Activated B cell treated with CpG ODN at 0.5 μM for 24 hours (primary cell): ENCODE measurements at regions not wholly inside any gene's neighbourhood (a gene's known extent, or its start where the extent isn't known, plus 50 kb on each side); places are given as distances from the start of the nearest gene placed in this dataset.

Experiments used
- ATAC-seq: fragments of 200-7000 bp; cut with Tn5 transposase; one replicate; pipeline ENCODE4 v1.10.0; 2021; ENCODE audit warnings: low read depth, mild to moderate bottlenecking, moderate library complexity
- CTCF ChIA-PET: fragments of 350-600 bp; sonication (Branson Sonifier 250); formaldehyde crosslinking; loops from one replicate; lab custom pipeline; 2021; ENCODE audit warnings: antibody characterized with exemption; lab: Charles Lee
- POLR2A ChIA-PET: fragments of 350-600 bp; sonication (Branson Sonifier 250); formaldehyde crosslinking; loops from one replicate; lab custom pipeline; 2021; ENCODE audit warnings: antibody characterized with exemption; lab: Charles Lee
- DNase-seq: peaks from one replicate; pipeline ENCODE4 v3.0.0; 2022
- H3K27ac Mint-ChIP-seq: one replicate; pipeline ENCODE4 v1.8.0; 2020; ENCODE audit warnings: mixed read lengths
- H3K27me3 Mint-ChIP-seq: one replicate; pipeline ENCODE4 v1.8.0; 2021; ENCODE audit warnings: mixed read lengths
- H3K36me3 Mint-ChIP-seq: one replicate; pipeline ENCODE4 v1.8.0; 2021; ENCODE audit warnings: low read depth, mixed read lengths
- H3K4me1 Mint-ChIP-seq: one replicate; pipeline ENCODE4 v1.8.0; 2021; ENCODE audit warnings: mixed read lengths
- H3K4me3 Mint-ChIP-seq: one replicate; pipeline ENCODE4 v1.8.0; 2020; ENCODE audit warnings: mild to moderate bottlenecking, mixed read lengths
- H3K9me3 Mint-ChIP-seq: one replicate; pipeline ENCODE4 v1.8.0; 2020; ENCODE audit warnings: mixed read lengths
- CTCF ChIP-seq: fragments of 200-600 bp; IDR thresholded peaks from one replicate; pipeline ENCODE4 v1.8.0; 2022; ENCODE audit warnings: antibody characterized with exemption, mild to moderate bottlenecking
- intact Hi-C: fragments of 100-400 bp; cut with micrococcal nuclease; formaldehyde crosslinking; loops from one replicate; pipeline ENCODE4 v1.15.1; 2024

GRCh38 chr7:112864380-112864779, 74.2 kb upstream of the TMEM168 start:
- H3K27me3 Mint-ChIP-seq: no peaks in the 10 kb centered on the region
- DNase-seq (no peak), ATAC-seq (no peak)
- no peak overlapping the region for H3K27ac Mint-ChIP-seq
- POLR2A ChIA-PET: no interaction called here
- TF ChIP-seq CTCF: no peak
- peaks cover 16% of the 10 kb centered on the region for H3K4me1 Mint-ChIP-seq
- no peak overlapping the region for H3K4me3 Mint-ChIP-seq
- H3K9me3 Mint-ChIP-seq: peaks cover 3% of the 10 kb centered on the region
- CTCF ChIA-PET: no interaction called here
- H3K36me3 Mint-ChIP-seq: peaks cover 14% of the 10 kb centered on the region
- intact Hi-C loops: no loop called here

- intact Hi-C loops: loop anchor here (2.0 kb wide), 1 partner anchor 14 kb away; no protein-coding TSS in a partner anchor
- ChIA-PET POLR2A (no interaction called here), CTCF (interaction anchor here (0.7 kb wide), 1 partner anchor 40 kb away, joined by 3 read pairs; no protein-coding TSS in a partner anchor)
- Mint-ChIP-seq H3K36me3 (peaks cover 16% of the 10 kb centered on the region), H3K4me1 (no peaks in the 10 kb centered on the region), H3K27me3 (no peaks in the 10 kb centered on the region), H3K9me3 (peaks cover 3% of the 10 kb centered on the region), H3K4me3 (no peak overlapping the region), H3K27ac (no peak overlapping the region)
- no peak for DNase-seq
- no peak for ATAC-seq
- no peak for TF ChIP-seq CTCF
Observed at GRCh38 chr7:112858838-112859237, 68.6 kb upstream of the TMEM168 start.

- POLR2A ChIA-PET: no interaction called here
- no peaks in the 10 kb centered on the region for H3K4me1 Mint-ChIP-seq
- H3K4me3 Mint-ChIP-seq: no peak overlapping the region
- TF ChIP-seq CTCF: no peak
- peaks cover 26% of the 10 kb centered on the region for H3K36me3 Mint-ChIP-seq
- ATAC-seq (no peak), DNase-seq (no peak)
- H3K9me3 Mint-ChIP-seq: no peaks in the 10 kb centered on the region
- intact Hi-C loops: no loop called here
- H3K27ac Mint-ChIP-seq: no peak overlapping the region
- H3K27me3 Mint-ChIP-seq: no peaks in the 10 kb centered on the region
- CTCF ChIA-PET: interaction anchor here (1.0 kb wide), 1 partner anchor 13 kb away, joined by 3 read pairs; no protein-coding TSS in a partner anchor
Observed at GRCh38 chr7:112855227-112855626, 65.0 kb upstream of the TMEM168 start.

DNA sequence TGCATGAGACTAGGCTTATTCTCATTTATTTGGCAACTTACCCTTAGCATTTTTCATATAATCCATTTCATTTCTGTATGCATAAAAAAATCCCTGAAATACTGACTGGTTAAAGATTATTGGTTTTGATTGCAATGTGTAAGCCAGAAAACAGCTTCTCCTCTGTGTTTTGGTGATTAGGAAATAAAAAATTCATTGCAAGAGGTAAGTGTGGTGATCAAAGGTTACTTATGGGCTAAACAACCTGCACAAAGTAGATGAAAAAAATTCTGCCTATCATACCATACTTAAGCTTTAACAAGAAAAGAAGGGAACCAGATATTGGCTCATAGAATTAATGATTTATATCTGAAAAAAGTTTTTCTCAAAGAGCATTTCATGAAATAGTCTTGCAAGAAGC, 64.0 kb upstream of the TMEM168 start:
- Mint-ChIP-seq H3K4me3 (no peak overlapping the region), H3K9me3 (no peaks in the 10 kb centered on the region), H3K27me3 (no peaks in the 10 kb centered on the region), H3K4me1 (no peaks in the 10 kb centered on the region), H3K27ac (no peak overlapping the region), H3K36me3 (peaks cover 31% of the 10 kb centered on the region)
- no peak for DNase-seq
- no peak for TF ChIP-seq CTCF
- CTCF ChIA-PET: no interaction called here
- intact Hi-C loops: no loop called here
- ATAC-seq: no peak
- POLR2A ChIA-PET: no interaction called here

GRCh38 chr7:112853422-112853821, 63.2 kb upstream of the TMEM168 start:
- H3K27ac Mint-ChIP-seq: no peak overlapping the region
- H3K9me3 Mint-ChIP-seq: no peaks in the 10 kb centered on the region
- CTCF ChIA-PET: interaction anchor here (1.0 kb wide), 1 partner anchor 16 kb away, joined by 3 read pairs; no protein-coding TSS in a partner anchor
- H3K36me3 Mint-ChIP-seq: peaks cover 35% of the 10 kb centered on the region
- no peak overlapping the region for H3K4me3 Mint-ChIP-seq
- H3K4me1 Mint-ChIP-seq: no peaks in the 10 kb centered on the region
- POLR2A ChIA-PET: no interaction called here
- H3K27me3 Mint-ChIP-seq: no peaks in the 10 kb centered on the region
- DNase-seq (no peak), ATAC-seq (no peak)
- intact Hi-C loops: no loop called here
- no peak for TF ChIP-seq CTCF
